NCI-H2196 treated with DMSO at 0.1 percent for 48 hours (cell line): ENCODE measurements at regions not wholly inside any gene's neighbourhood (a gene's known extent, or its start where the extent isn't known, plus 50 kb on each side); places are given as distances from the start of the nearest gene placed in this dataset.

Experiments used
- DNase-seq: peaks from one replicate; lab custom pipeline; 2025; ENCODE audit not compliant: unreplicated experiment; lab: John Stamatoyannopoulos, UW

- no peak for DNase-seq
Observed at GRCh38 chr1:29964718-29965533, 728.6 kb downstream of the PTPRU start.

GRCh38 chr1:29963946-29964345 lies 727.6 kb downstream of the PTPRU start:
- DNase-seq, result no peak

GRCh38 chr1:29962831-29963247 lies 726.5 kb downstream of the PTPRU start:
- DNase-seq, result no peak

- DNase-seq, result no peak
Observed at GRCh38 chr1:29962336-29962735, 726.0 kb downstream of the PTPRU start.

GRCh38 chr1:29961293-29962059 lies 725.2 kb downstream of the PTPRU start:
- no peak for DNase-seq

- DNase-seq, result no peak
Observed at GRCh38 chr1:29960876-29961275, 724.6 kb downstream of the PTPRU start.

- no peak for DNase-seq
Observed at GRCh38 chr1:29960156-29960755, 723.9 kb downstream of the PTPRU start.

- DNase-seq, result no peak
Observed at GRCh38 chr1:29959356-29959755, 723.0 kb downstream of the PTPRU start.

GRCh38 chr1:29958271-29958670 lies 721.9 kb downstream of the PTPRU start:
- DNase-seq, result no peak

GRCh38 chr1:29956349-29957030 lies 720.2 kb downstream of the PTPRU start:
- DNase-seq, result no peak

GRCh38 chr1:29954591-29954990 lies 718.3 kb downstream of the PTPRU start:
- DNase-seq, result no peak

- DNase-seq, result no peak
Observed at GRCh38 chr1:29953961-29954360, 717.6 kb downstream of the PTPRU start.

- DNase-seq, result no peak
Observed at GRCh38 chr1:29949676-29950075, 713.4 kb downstream of the PTPRU start.

GRCh38 chr1:29948581-29948980 lies 712.3 kb downstream of the PTPRU start:
- no peak for DNase-seq

GRCh38 chr1:29946057-29946456 lies 709.7 kb downstream of the PTPRU start:
- no peak for DNase-seq

GRCh38 chr1:29945426-29945825 lies 709.1 kb downstream of the PTPRU start:
- DNase-seq, result no peak

- DNase-seq, result no peak
Observed at GRCh38 chr1:29944253-29944905, 708.1 kb downstream of the PTPRU start.

- DNase-seq, result no peak
Observed at GRCh38 chr1:29943034-29943433, 706.7 kb downstream of the PTPRU start.

GRCh38 chr1:29939079-29939478 lies 702.8 kb downstream of the PTPRU start:
- DNase-seq, result no peak

- DNase-seq, result no peak
Observed at GRCh38 chr1:29937356-29937755, 701.0 kb downstream of the PTPRU start.

GRCh38 chr1:29936031-29936544 lies 699.8 kb downstream of the PTPRU start:
- DNase-seq, result no peak
